HCT116 (cell line): ENCODE measurements at regions not wholly inside any gene's neighbourhood (a gene's known extent, or its start where the extent isn't known, plus 50 kb on each side); places are given as distances from the start of the nearest gene placed in this dataset.

ENCODE experiments used
- ATAC-seq: fragments of 200-7000 bp; cut with Tn5 transposase; 2 replicates; pipeline ENCODE4 v1.9.1; 2020; ENCODE audit warnings: mild to moderate bottlenecking, moderate library complexity
- BruUV-seq: library from RNA; stranded (reverse); fragments of 400-500 nt; replicated peaks from 2 replicates; lab custom pipeline; 2021; lab: Mats Ljungman, UMichigan
- CTCF ChIA-PET: fragments of 300-600 bp; sonication (Branson Sonifier 250); formaldehyde crosslinking; loops from one replicate; lab custom pipeline; 2021; ENCODE audit warnings: antibody characterized with exemption; lab: Charles Lee
- POLR2A ChIA-PET: fragments of 300-600, 350-600 bp; sonication (Branson Sonifier 250); formaldehyde crosslinking; loops from one replicate; lab custom pipeline; 2021; ENCODE audit warnings: antibody characterized with exemption; lab: Charles Lee
- RAD21 ChIA-PET, 2 experiments: fragments of 300-600 bp; sonication (Branson Sonifier 250); formaldehyde crosslinking; loops; one replicate each; lab custom pipeline; 2023; ENCODE audit warnings: low total read pairs in 2 of 2; ENCODE audit not compliant: uncharacterized antibody in 2 of 2, unreplicated experiment in 2 of 2, low non-redundant PET in 1 of 2; lab: Charles Lee
- DNase-seq: peaks from one replicate; pipeline ENCODE4 v3.0.0-alpha.2; 2010; ENCODE audit warnings: low read depth, low spot score
- H2AFZ ChIP-seq: fragments of 200-600 bp; shearing (Covaris generic), sonication (generic); 2 replicates; pipeline ENCODE4 v1.6.1; 2017; ENCODE audit warnings: low read depth, mixed run types, mixed read lengths, antibody characterized with exemption, low read length; ENCODE audit not compliant: poor library complexity, severe bottlenecking
- H3K27ac ChIP-seq: 2 replicates; pipeline ENCODE4 v1.5.1; 2012; ENCODE audit warnings: low read depth, low read length
- H3K27me3 ChIP-seq: fragments of 200-600 bp; sonication (generic); 2 replicates; pipeline ENCODE4 v1.6.1; 2016; ENCODE audit warnings: mixed run types, low read length, mixed read lengths; ENCODE audit not compliant: insufficient read depth
- H3K36me3 ChIP-seq, 2 experiments: fragments of 200-500 bp in 1 of 2; fragments of 200-600 bp in 1 of 2; sonication (Bioruptor generic) in 1 of 2; sonication (generic) in 1 of 2; 2 replicates each; pipeline versions ENCODE4 v1.5.1 to v1.6.1; 2014 to 2016; ENCODE audit warnings: low read length in 2 of 2, inconsistent platforms in 1 of 2, mixed read lengths in 1 of 2, mixed run types in 1 of 2; ENCODE audit not compliant: insufficient read depth in 2 of 2, control insufficient read depth in 1 of 2
- H3K4me1 ChIP-seq, 2 experiments: fragments of 200-600 bp in 1 of 2; sonication (generic) in 1 of 2; 2 replicates each; pipeline versions ENCODE4 v1.5.1 to v1.6.1; 2012 to 2017; ENCODE audit warnings: low read length in 2 of 2, inconsistent platforms in 1 of 2, mild to moderate bottlenecking in 1 of 2, mixed read lengths in 1 of 2, mixed run types in 1 of 2, moderate library complexity in 1 of 2; ENCODE audit not compliant: insufficient read depth in 2 of 2, control insufficient read depth in 1 of 2
- H3K4me2 ChIP-seq: fragments of 200-600 bp; sonication (generic); 2 replicates; pipeline ENCODE4 v1.6.1; 2017; ENCODE audit warnings: mixed run types, low read length, mixed read lengths
- H3K4me3 ChIP-seq, 2 experiments: fragments of 200-600 bp in 1 of 2; sonication (generic) in 1 of 2; replicated peaks in 1 of 2; 2 replicates each; pipeline ENCODE4 v1.5.1; 2011 to 2016; ENCODE audit warnings: low read length in 2 of 2, control low read depth in 1 of 2, low read depth in 1 of 2, mild to moderate bottlenecking in 1 of 2, mixed read lengths in 1 of 2, mixed run types in 1 of 2
- H3K79me2 ChIP-seq: fragments of 200-600 bp; sonication (generic); 2 replicates; pipeline ENCODE4 v1.6.1; 2017; ENCODE audit warnings: mild to moderate bottlenecking, mixed run types, low read length, moderate library complexity, mixed read lengths; ENCODE audit not compliant: insufficient read depth
- H3K9ac ChIP-seq: fragments of 200-600 bp; sonication (generic); 2 replicates; pipeline ENCODE4 v1.6.1; 2016; ENCODE audit warnings: low read length, mixed read lengths
- H3K9me2 ChIP-seq: fragments of 200-600 bp; sonication (generic), shearing (Covaris generic); 2 replicates; pipeline ENCODE4 v1.6.1; 2017; ENCODE audit warnings: mixed run types, mild to moderate bottlenecking, moderate library complexity; ENCODE audit not compliant: insufficient read depth
- H3K9me3 ChIP-seq, 2 experiments: fragments of 200-500 bp in 1 of 2; fragments of 200-600 bp in 1 of 2; sonication (Bioruptor generic) in 1 of 2; sonication (generic) in 1 of 2; 2 replicates each; pipeline ENCODE4 v1.6.1; 2014 to 2017; ENCODE audit warnings: low read length in 2 of 2, mixed read lengths in 2 of 2, inconsistent platforms in 1 of 2, low read depth in 1 of 2, mild to moderate bottlenecking in 1 of 2, mixed run types in 1 of 2, moderate library complexity in 1 of 2; ENCODE audit not compliant: control insufficient read depth in 1 of 2, insufficient read depth in 1 of 2
- H4K20me1 ChIP-seq: fragments of 200-600 bp; sonication (generic), shearing (Covaris generic); 2 replicates; pipeline ENCODE4 v1.6.1; 2017; ENCODE audit warnings: mixed run types, mild to moderate bottlenecking, moderate library complexity; ENCODE audit not compliant: insufficient read depth
- CEBPB ChIP-seq: IDR thresholded peaks from 2 replicates; pipeline ENCODE4 v1.6.1; 2012; ENCODE audit warnings: low read depth
- EGR1 ChIP-seq: IDR thresholded peaks from 2 replicates; pipeline ENCODE4 v1.6.1; 2012; ENCODE audit warnings: low read depth
- EZH2 ChIP-seq: fragments of 200-600 bp; sonication (generic); IDR thresholded peaks from 2 replicates; pipeline ENCODE4 v1.6.1; 2017; ENCODE audit warnings: antibody characterized with exemption, mixed run types
- FOSL1 ChIP-seq: IDR thresholded peaks from 2 replicates; pipeline ENCODE4 v1.6.1; 2012; ENCODE audit warnings: low read depth
- JUND ChIP-seq: IDR thresholded peaks from 2 replicates; pipeline ENCODE4 v1.6.1; 2012
- POLR2AphosphoS5 ChIP-seq: IDR thresholded peaks from 2 replicates; pipeline ENCODE4 v1.6.1; 2011; ENCODE audit warnings: mild to moderate bottlenecking, low read depth, low read length, moderate library complexity
- RAD21 ChIP-seq: IDR thresholded peaks from 2 replicates; pipeline ENCODE4 v1.6.1; 2012; ENCODE audit warnings: low read depth, mild to moderate bottlenecking
- SIN3A ChIP-seq: IDR thresholded peaks from 2 replicates; pipeline ENCODE4 v1.6.1; 2012; ENCODE audit warnings: low read depth
- SP1 ChIP-seq: IDR thresholded peaks from 2 replicates; pipeline ENCODE4 v1.6.1; 2012; ENCODE audit warnings: low read depth
- SRF ChIP-seq: IDR thresholded peaks from 2 replicates; pipeline ENCODE4 v1.6.1; 2012; ENCODE audit warnings: low read depth
- intact Hi-C: fragments of 100-400 bp; cut with micrococcal nuclease; formaldehyde crosslinking; loops from 2 replicates; pipeline ENCODE4 v1.10.0; 2022
- TF ChIP-seq, protein P1 (sequence below): IDR thresholded peaks from 2 replicates; pipeline ENCODE4 v1.6.1; 2012; ENCODE audit warnings: low read depth
- TF ChIP-seq, protein P2 (sequence below), 3 experiments: fragments of 200-600 bp in 1 of 3; sonication (generic) in 1 of 3; IDR thresholded peaks in 2 of 3; conservative IDR thresholded peaks in 1 of 3; 2 replicates each; pipeline ENCODE4 v1.5.1; 2012 to 2017; ENCODE audit warnings: low read depth in 2 of 3, low read length in 2 of 3, antibody characterized with exemption in 1 of 3, borderline replicate concordance in 1 of 3, control low read depth in 1 of 3, mild to moderate bottlenecking in 1 of 3, mixed read lengths in 1 of 3, mixed run types in 1 of 3, moderate library complexity in 1 of 3; ENCODE audit not compliant: insufficient read depth in 1 of 3

DNA sequence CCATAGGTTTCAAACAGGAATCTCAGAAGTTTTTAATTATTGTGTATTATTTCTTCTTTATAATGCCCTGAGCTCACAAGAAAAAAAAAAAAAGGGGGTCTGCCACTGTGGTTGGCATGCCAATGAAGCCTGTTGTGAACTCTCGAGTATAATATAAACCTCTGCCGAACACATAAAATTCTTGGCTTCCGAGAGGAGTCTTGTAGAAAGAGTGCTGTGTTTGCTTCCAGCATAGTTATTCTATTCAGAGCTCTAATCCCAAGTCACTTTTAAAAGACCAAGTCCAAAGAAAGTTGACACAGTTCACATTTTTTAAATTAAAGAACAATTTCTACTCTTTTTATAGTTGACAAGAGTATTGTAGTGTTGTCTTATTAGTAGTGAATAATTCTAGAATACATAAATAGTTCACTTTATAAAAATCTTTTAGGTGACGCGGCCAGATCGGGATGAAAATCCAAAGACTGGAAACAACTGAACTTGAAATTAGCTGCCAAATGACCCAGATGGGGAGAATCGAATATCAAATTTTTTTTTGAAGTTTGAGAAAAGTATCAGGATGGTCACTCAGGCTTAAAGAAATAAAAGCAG, 293.2 kb downstream of the DUSP10 start:
- H3K9me2 ChIP-seq: no peaks in the 10 kb centered on the region
- H3K9me3 ChIP-seq: no peaks in the 10 kb centered on the region
- H3K4me2 ChIP-seq: no peak overlapping the region
- no peaks in the 10 kb centered on the region for H3K79me2 ChIP-seq
- ATAC-seq (no peak), DNase-seq (no peak)
- BruUV-seq: no TSS peak
- H4K20me1 ChIP-seq: no peaks in the 10 kb centered on the region
- TF ChIP-seq SIN3A (no peak), SRF (no peak), FOSL1 (no peak), SP1 (no peak), EZH2 (no peak)
- TF ChIP-seq, protein P1, sequence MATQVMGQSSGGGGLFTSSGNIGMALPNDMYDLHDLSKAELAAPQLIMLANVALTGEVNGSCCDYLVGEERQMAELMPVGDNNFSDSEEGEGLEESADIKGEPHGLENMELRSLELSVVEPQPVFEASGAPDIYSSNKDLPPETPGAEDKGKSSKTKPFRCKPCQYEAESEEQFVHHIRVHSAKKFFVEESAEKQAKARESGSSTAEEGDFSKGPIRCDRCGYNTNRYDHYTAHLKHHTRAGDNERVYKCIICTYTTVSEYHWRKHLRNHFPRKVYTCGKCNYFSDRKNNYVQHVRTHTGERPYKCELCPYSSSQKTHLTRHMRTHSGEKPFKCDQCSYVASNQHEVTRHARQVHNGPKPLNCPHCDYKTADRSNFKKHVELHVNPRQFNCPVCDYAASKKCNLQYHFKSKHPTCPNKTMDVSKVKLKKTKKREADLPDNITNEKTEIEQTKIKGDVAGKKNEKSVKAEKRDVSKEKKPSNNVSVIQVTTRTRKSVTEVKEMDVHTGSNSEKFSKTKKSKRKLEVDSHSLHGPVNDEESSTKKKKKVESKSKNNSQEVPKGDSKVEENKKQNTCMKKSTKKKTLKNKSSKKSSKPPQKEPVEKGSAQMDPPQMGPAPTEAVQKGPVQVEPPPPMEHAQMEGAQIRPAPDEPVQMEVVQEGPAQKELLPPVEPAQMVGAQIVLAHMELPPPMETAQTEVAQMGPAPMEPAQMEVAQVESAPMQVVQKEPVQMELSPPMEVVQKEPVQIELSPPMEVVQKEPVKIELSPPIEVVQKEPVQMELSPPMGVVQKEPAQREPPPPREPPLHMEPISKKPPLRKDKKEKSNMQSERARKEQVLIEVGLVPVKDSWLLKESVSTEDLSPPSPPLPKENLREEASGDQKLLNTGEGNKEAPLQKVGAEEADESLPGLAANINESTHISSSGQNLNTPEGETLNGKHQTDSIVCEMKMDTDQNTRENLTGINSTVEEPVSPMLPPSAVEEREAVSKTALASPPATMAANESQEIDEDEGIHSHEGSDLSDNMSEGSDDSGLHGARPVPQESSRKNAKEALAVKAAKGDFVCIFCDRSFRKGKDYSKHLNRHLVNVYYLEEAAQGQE: no peak
- RAD21 ChIA-PET: no interaction called here
- no peak overlapping the region for H3K27ac ChIP-seq
- H3K27me3 ChIP-seq: no peaks in the 10 kb centered on the region
- H3K4me1 ChIP-seq: no peaks in the 10 kb centered on the region
- no peak overlapping the region for H3K9ac ChIP-seq
- no peak overlapping the region for H2AFZ ChIP-seq
- intact Hi-C loops: no loop called here
- H3K36me3 ChIP-seq: no peaks in the 10 kb centered on the region
- no peak overlapping the region for H3K4me3 ChIP-seq
- POLR2A ChIA-PET: no interaction called here
- CTCF ChIA-PET: no interaction called here

DNA sequence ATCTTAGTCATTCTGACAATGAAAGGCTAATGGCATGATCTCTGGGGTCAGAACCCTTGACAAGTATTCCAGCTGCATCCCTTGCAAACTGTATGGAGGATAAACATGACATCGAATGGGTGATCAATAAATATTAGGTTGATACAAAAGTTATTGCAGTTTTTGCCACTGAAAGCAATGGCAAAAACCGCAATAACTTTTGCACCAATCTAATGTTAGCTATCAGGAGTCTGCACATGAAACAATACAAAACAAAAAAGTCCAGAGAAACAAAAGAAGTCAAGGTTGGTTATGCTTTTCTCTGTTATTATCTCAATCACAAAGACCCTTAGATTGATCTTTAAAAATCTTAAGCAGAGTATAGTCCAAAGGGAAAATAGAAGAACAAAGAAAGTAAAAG, 292.7 kb downstream of the DUSP10 start:
- POLR2A ChIA-PET: no interaction called here

More for the DNA sequence above, 292.7 kb downstream of the DUSP10 start:
- Histone ChIP-seq H3K9me2 (no peaks in the 10 kb centered on the region), H3K27me3 (no peaks in the 10 kb centered on the region), H3K4me3 (no peak overlapping the region), H3K36me3 (no peaks in the 10 kb centered on the region), H4K20me1 (no peaks in the 10 kb centered on the region), H3K4me2 (no peak overlapping the region), H3K9ac (no peak overlapping the region), H2AFZ (no peak overlapping the region), H3K27ac (no peak overlapping the region), H3K4me1 (no peaks in the 10 kb centered on the region), H3K79me2 (no peaks in the 10 kb centered on the region), H3K9me3 (no peaks in the 10 kb centered on the region)
- intact Hi-C loops: no loop called here
- DNase-seq (no peak), ATAC-seq (no peak)
- CTCF ChIA-PET: no interaction called here
- no TSS peak for BruUV-seq
- RAD21 ChIA-PET: no interaction called here
- TF ChIP-seq EZH2 (no peak), EGR1 (no peak), RAD21 (no peak), JUND (no peak), CEBPB (no peak), POLR2AphosphoS5 (no peak)
- TF ChIP-seq, protein P2, sequence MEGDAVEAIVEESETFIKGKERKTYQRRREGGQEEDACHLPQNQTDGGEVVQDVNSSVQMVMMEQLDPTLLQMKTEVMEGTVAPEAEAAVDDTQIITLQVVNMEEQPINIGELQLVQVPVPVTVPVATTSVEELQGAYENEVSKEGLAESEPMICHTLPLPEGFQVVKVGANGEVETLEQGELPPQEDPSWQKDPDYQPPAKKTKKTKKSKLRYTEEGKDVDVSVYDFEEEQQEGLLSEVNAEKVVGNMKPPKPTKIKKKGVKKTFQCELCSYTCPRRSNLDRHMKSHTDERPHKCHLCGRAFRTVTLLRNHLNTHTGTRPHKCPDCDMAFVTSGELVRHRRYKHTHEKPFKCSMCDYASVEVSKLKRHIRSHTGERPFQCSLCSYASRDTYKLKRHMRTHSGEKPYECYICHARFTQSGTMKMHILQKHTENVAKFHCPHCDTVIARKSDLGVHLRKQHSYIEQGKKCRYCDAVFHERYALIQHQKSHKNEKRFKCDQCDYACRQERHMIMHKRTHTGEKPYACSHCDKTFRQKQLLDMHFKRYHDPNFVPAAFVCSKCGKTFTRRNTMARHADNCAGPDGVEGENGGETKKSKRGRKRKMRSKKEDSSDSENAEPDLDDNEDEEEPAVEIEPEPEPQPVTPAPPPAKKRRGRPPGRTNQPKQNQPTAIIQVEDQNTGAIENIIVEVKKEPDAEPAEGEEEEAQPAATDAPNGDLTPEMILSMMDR (IDR thresholded peaks at IDR 0.05 in 2 of 3, conservative IDR thresholded peaks at IDR 0.05 in 1 of 3; ENCODE audit: borderline replicate concordance in 1 of 3, insufficient read depth in 1 of 3, low read depth in 2 of 3, low read length in 2 of 3): no peak
